GM04504 (cell line): ENCODE measurements at regions not wholly inside any gene's neighbourhood (a gene's known extent, or its start where the extent isn't known, plus 50 kb on each side); places are given as distances from the start of the nearest gene placed in this dataset.

Experiments
- DNase-seq: peaks from one replicate; pipeline ENCODE4 v3.0.0-alpha.2; 2012; ENCODE audit warnings: low read depth

DNA sequence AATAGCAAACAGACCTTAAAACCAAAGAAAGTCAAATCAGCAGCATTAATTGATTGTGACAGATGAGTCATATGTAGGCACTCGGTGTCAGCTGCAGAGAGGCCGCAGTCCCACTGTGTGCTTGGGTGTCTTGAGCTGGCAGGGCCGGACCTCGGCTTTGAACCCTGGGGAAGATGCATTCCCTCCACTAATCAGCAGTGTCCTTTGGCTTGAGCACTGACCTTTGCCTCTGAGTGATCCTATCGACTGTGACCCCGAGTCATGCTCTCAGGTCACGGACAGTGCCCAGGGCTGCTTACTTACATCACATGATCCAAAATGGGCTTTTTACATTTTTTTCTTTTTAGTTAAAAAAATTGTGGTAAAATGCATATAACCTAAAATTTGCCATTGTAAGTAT is 188.7 kb downstream of the GADD45G start:
- DNase-seq = no peak

DNA sequence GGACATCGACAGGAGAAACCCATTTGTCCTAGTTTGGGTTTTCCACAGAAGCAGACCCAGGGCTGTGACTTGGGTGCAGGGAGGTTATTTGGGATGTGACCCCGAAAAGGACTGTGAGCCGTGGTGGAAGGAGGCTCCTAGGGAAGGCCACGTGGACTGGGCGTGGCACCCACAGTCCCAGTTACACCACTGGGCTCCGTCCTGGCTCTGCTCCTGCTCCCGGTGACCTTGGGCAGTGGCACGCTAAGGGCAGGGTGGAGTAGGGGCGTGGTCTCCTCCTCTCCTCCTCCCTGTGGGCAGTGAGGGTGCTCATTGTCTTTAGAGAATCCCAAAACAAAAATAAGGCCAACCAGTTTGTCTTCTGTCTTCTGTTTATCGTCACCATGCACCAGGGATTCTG is 190.1 kb downstream of the GADD45G start:
- no peak for DNase-seq

DNA sequence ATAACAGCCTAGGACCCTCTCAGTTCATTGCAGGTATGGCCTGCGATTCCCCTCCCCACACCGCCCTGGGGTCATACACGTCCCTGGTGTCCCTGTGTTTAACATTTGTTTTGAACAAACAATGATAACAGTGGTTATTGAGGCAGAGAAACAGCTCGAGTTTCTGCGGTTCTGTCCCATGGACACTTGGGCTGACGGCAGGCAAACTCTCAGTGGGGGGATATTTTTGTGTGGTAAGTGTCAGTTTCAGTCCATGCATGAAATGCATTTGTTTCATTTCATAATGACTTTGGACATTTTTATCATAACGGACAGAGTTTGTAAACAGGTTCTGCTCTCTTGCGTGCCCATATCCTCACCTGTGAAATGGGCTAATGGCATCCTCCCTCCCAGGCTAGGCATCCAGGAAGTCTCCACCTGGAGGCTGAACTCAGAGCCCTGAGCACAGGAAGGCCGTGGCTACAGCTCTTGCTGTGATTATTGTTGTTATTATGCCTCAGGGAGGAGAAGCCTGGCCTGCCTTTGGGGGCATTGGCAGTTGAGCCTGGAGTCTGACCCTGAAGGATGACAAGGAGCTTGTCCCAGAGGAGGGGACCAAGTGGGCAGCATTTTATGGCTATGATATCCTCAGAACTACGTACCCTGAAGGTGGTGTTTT is 190.9 kb downstream of the GADD45G start:
- no peak for DNase-seq

DNA sequence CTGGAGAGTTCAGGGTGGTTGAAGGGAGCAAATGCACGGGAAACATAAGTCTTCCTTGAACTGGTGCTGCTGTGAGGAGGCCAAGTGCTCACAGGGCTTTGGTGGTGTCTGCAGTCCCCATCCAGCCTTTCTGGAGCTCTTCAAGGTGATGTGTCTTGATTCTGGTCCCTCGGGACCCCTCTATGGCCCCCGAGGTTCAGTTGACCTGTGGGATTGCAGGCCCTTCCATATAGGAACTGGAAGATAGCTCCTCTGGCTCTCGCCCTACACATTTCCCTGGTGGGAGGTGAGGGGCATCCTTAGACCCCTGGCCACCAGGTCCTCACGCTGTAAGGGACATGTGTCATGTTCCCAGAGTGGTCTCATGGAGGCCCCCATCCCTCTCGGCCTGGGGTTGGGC is 191.8 kb downstream of the GADD45G start:
- DNase-seq = no peak

DNA sequence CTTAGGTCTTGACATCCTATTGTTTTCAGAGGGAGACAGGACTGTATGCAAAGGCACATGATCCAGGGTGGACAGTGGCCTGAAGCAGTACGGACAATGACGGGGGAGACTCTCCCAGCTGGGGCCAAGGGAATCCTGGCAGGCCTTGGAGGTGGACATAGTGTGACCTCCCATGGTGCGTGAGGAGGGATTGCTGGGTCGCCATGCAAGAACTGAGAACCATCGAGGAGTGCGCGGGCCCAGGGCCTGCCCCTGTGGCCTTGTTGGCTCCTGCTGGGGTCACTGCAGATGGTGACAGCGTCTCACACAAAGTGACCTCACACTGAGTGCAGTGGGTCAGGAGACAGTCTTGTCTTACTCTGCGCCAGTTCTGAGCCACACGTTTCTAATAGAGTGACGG is 192.4 kb downstream of the GADD45G start:
- no peak for DNase-seq

DNA sequence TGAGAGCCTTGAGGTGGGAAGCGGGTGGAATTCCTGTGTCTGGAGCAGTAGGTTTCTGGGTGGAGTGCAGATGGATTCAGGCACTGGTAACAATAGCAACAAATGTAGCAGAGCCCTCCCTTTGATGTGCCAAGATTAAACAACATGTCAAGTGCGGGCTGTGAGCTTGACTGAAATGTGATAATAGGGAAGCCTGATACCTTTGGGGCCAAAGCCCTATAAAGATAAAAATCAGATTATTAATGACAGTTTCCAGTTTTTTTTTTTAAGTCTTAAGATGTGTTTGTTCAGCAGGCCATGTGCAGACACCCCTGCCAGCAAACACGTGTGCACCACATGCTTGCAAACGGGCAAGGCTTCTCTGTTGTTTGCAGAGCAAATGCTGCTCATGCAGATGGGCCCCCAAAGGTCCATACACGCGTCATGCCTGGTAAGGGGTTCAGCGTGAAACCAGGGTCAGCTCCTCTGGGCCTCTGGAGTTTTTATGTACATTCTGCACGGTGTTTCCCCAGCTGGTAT is 193.2 kb downstream of the GADD45G start:
- DNase-seq = no peak

DNA sequence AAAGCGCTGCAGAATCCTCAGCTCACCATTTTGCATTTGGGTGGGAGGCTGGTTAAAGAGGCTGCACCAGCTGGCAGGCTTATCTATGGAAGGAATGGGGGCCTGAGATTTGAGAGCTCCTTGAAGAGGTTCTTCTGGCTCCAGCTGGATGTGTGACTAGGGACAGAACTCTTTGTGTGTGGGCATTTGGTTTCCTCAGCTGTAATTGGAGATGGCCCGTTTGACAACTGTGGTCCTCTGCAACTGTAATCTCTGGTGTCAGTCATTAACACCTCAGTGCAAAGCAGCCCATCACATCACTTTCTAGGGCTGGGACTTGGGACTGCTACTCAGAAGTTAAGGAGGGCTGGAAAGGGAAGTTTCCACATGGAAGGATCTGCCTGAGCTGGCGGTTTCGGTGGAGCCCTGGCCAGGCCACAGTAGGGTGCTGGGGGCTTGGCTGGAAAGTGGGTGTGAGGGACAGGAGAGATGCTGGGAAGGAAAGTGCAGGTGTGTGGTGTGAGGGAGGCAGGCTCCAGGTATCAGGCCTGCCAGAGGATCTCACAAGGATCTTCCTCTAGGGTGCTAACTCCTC is 193.8 kb downstream of the GADD45G start:
- DNase-seq = no peak

DNA sequence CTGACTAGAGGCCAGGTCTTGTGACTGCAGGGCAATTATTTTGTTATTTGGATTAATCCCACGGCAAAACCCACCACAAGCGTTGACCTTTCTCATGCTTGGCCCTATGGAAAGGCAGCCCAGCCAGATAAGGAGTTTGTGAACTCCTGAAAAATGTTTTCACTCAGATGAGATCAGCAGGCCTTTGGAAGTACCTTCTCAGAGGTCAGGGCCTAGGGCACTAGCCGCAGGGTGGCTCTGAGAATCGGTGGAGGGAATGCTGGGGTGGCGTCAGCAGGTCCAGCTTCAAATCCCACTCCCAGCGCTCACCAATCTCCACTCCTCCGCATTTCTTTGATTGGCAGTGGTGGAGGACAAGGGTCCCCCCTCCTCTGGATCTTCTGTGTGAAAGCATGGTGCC is 194.4 kb downstream of the GADD45G start:
- no peak for DNase-seq

DNA sequence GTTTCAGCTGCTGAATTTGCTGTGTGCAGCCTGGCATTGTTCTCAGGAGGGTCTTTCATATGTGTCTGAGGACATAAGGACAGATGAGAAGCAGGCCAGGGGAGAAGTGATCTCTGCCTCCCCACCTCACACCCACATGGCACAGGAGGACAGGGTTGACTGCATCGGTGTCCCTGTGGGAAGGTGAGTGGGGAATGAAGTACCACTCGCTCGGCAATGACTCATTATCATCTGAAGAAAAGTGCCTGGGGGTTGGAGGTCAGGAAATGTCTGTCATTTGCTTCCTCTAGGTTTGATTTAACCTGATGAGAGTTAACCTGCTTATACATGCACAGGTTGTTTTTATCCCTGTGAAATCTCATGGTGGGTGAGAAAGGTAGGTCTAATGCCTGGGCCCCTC is 195.0 kb downstream of the GADD45G start:
- no peak for DNase-seq

DNA sequence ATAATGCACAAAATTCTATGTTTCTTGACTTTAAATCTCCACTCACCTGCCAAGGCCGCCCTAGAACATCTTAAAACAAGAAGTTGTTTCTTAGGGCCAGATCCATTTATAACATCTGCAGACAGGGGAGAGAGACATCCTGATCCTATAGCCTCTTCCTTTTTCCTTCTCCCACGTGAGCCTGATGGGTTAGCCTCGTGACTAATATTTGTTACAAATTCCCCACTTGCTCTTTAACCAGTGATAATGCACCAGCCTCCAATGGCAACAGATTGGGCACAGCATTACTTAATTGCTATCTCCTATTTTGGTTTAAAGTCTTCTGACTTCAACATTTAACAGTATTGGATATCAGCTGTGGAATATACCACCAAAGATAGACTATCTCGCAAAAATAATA is 196.5 kb downstream of the GADD45G start:
- no peak for DNase-seq

DNA sequence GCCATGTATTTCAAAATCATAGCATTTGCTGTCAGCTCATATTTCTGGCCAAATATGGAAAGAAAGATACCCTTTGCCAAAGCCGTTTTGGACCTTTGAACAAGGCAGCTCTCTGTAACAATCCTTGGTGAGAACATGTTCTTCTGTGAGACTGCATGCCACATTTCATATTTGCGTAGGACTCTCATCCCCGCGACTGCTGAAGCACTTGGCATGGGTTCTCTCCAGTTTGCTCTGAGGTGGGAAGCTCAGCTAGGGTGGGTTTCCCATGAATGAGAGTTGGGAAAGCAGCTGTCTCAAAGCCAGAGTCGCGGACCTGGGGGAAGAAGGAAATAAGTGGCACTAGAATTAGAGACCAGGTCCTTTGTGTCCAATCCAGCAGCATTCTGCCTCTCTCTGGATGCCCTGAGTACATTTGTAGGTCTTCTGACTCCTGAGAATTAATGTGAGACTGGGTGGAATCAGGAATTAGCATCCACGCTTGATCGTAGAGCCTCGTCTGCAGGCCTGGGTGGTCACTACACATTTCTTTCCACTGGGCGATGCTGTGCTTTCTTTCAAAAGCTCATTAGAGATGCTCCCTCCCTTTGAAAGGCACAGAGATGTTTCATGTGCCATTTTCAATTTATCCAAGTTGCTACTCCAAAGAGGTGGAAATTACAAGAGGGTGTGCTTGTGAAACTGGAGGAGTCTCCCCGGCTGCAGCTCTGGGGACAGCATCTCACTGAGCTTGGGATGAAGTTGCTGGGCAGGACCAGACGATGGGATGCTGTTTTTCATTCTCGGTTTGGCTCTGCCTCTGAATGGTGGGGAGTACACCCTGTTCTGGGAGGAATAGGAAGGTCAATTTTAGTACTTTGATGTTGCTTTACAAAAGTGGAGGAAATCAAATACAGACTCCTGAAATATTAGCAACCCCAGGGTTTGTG is 197.2 kb downstream of the GADD45G start:
- DNase-seq = no peak

DNA sequence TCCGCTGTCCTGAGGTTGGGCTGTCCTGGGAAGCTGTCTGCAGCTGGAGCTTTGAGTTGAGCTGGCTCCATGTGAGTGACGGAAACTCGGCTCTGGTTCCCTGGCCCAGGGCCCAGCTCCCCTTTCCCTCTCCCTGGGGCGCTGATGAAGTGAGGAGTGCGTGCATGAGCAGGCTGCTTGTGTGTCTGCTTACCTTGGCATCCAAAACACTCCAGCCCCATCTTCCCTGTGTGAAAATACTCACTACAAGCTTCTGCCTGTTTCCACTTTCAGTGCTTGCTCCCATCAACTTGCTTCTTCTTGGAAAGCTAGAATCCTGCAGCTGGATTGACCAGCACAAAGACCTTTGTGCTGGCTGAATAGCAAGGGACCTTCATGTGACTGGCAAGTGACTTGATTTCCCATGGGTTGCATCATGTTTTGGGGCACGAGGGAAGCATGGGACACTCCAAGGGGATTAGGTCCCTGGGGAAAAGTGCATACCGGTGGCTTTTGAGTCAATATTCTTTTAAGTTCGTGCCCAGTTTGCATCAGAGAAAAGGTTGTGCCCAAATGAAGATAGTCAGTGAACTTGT is 198.1 kb downstream of the GADD45G start:
- no peak for DNase-seq

DNA sequence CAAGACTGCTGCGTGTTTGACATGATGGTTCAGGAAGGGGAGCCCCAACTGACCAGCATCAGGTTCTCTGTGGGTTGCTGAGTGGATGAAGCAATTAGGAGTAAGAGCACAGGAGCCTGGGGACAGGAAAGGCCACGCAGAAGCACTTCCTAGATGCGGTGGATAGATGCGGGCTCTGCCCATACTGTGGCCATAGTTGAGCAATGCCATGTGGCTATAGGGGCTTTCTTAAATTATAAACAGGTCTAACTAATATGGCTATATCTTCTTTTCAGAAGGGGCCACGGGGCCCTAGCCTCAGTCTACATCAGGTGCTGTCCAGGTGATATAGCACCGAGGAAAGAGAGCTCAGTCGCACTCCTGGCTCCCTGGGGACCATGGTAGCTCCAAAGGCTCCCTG is 198.6 kb downstream of the GADD45G start:
- DNase-seq = no peak

DNA sequence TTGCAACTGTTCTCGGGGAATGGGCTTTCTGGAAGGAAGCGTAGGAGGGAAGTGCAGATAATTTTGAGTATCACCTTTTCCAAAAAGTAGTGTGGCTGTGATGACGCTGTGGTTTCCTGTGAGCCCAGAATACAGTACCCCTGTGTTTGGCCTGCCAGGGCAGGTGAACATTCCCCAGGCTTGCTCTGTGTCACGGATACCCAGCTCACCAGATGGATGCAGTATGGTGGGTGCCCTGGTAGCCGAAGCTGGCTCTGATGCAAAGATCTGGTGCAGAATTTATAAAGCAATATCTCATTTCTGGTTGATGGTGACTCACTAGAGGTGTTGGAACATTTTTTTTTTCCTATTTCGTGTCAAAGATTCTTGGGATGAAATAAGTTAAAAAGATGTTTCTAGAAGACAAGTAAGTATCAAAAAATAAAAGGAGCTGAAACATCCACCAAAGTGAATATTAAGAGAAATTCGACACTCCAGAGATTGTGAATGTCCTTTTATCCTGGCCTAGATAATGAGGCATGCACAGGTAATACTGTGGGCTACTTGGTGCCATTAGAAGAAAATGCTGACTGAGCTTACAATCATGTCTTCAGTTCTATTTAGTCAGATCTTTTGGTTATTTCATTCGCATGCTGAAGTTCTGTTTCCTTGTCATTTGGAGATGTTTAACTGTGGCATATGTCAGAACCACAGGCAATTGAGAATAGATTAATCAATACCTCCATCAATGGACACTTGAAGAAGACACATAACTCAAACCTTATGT is 200.1 kb downstream of the GADD45G start:
- no peak for DNase-seq

DNA sequence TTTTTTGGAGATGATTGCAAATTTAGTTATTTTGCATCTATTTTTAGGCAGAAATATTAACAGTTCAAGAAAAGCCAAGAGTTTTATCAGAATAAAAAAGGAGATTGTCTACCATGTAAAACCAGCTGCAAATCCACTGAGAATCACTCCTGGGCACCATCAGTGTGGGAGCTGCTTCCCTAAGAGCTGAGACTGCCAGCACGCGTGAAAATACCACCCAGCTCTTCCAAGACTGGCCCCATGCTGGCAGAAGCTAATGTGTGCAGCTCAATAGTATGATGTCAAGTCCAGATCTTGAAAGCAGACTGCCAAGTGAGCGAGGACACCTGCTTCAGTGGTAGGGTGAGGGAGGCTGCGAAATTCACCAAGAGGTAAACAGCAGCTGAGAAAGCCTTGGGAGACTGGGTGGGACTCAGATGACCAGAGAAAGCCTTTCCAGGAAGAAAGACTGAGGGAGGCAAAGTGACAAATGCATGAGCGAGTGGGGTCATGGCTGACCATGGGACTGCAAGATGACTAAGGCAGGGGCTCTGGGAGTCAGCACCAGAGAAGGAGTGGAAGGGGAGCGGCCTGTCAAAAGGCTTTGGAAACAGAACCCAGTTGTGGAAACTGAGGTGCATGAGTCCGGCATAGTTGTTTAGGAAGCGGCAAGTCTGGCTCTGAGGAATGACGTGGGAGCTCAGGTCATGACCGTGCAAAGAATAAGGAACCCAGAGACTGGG is 200.9 kb downstream of the GADD45G start:
- no peak for DNase-seq

DNA sequence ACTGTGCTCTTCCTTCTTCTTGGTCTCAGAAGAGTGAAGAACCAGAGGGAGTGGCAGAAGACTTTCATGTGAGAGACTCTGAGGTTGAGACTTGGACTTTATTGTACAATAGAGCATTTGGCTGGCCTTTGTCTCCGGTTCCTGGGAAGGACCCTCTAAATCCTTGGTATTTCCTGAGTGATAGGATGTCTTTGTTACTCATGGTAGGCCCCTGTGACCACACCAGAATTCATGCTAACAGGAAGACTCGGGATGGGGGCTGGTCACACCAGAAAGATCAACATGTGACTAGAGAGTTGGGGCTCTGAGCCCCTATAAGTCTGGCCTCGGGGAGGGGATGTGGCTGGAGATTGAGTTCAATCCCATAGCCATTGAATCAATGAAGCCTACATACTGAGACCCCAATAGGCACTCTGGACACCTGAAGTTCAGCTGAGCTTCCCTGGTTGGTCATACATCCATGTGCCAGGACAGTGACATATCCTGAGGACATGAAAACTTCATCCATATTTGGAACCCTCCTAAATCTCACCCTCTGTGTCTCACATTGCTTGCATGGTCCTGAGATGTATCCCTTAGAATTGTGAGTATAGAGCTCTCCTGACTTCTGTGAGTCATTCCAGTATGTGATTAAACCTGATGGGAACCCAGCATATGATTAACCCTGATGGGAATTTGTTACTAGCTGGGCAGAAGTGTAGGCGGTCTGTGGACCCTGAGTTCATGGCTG is 201.7 kb downstream of the GADD45G start:
- DNase-seq = no peak

DNA sequence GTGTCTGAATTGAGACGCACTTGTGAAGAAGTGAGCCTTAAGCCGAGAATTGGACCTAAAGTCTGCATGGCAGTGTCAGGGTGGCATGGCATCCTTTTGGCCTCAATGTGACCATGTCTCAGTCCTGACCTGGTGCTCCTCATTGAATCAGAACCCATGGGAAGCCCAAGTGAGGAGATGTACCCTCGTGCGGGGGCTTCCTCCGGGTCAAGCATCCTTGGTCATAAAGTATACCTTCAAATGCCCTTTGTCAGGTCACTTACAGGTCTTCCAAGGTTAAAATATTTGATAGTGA is 202.2 kb downstream of the GADD45G start:
- DNase-seq = no peak

DNA sequence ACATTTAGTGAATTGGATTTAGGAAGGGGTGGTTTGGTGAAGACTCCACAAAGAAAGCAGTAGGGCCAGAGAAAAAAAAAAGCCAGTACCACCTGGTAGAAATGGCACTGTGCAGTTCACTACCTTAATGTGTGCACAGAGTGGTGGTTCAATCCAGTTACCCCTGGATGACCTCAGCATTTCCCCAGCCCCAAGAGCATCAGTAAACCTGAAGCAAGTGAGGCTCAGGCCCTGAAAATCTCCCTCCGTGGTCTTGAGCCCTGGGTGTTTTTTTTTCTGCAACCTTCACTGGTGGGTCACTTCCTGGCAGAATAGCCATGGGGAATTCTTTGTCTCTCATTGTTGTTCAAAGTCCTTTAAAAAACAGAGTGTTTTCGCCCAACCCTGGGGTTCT is 202.9 kb downstream of the GADD45G start:
- DNase-seq = no peak

DNA sequence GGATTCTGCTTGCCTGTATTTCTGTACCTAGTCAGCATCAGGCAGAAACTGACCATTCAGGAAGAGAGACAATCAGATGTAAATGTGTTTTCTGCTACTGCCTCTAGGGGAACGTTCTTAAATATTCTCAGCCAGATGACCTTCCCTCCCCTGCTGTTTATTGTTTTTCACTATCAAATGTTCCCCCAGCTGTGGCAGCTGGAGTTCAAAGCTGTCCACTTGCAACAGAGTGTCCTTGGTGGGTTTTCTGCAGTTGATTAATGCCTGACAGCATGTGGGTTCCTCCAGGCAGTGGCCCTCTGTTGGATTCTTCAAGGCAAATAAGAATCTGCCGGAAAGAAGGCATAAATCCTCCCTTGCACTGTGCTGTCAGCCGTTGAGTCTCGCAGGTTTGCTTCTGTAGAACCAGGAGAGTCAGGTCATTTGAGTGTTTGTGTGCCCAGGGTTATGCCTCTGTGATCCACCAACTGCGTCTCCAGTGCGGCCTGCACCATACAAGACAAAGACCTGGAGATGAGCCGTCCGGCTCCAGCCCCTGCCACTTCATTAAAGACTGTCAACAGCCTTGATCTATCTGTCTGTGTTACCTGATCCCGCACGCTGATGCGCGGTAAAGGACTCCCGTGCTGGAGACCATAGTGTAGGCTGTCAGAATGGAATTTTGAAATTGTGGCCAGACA is 203.4 kb downstream of the GADD45G start:
- DNase-seq = no peak

DNA sequence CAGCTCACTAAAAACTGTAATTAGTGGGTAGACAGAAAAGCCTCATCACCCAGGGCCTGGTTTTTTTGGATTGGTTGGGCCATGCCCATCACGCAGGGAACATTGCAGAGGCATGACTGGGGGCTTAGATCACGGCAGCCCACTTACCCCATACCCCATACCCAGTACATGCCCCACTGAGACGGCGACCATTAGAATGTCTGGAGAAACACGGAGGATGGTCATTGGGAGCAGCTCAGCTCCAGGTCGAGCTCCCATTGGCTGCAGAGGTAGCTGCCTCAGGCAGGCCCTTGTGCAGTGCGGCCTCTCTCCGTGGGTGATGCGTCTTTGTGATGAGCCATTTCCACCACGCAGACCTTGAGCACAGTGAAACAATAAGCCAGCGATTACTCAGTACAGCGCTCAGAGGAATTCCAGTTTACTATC is 204.0 kb downstream of the GADD45G start:
- DNase-seq = no peak
